Aorta (tissue), 5 donors: ENCODE measurements at regions not wholly inside any gene's neighbourhood (a gene's known extent, or its start where the extent isn't known, plus 50 kb on each side); places are given as distances from the start of the nearest gene placed in this dataset.

ENCODE experiments used
- ATAC-seq: fragments of 200-7000 bp; cut with Tn5 transposase; one replicate; pipeline ENCODE4 v1.9.1; 2022; ENCODE audit warnings: moderate library complexity; ENCODE audit not compliant: low FRiP score
- DNase-seq, 2 donors: peaks; one replicate each; pipeline ENCODE4 v3.0.0-alpha.2; 2020
- H3K27ac ChIP-seq, 2 donors: one replicate each; pipeline ENCODE4 v1.5.1; 2013; ENCODE audit warnings: low read length in 2 of 2, mild to moderate bottlenecking in 2 of 2, moderate library complexity in 2 of 2, control low read depth in 1 of 2, inconsistent platforms in 1 of 2, low read depth in 1 of 2
- H3K27me3 ChIP-seq, 2 donors: one replicate each; pipeline ENCODE4 v1.6.1; 2013; ENCODE audit warnings: control low read depth in 1 of 2, low read length in 1 of 2, mild to moderate bottlenecking in 1 of 2, moderate library complexity in 1 of 2; ENCODE audit not compliant: insufficient read depth in 2 of 2, control insufficient read depth in 1 of 2
- H3K36me3 ChIP-seq, 2 donors: one replicate each; pipeline ENCODE4 v1.6.1; 2013; ENCODE audit warnings: control low read depth in 1 of 2, low read length in 1 of 2, mild to moderate bottlenecking in 1 of 2; ENCODE audit not compliant: insufficient read depth in 2 of 2, control insufficient read depth in 1 of 2
- H3K4me1 ChIP-seq, 2 donors: one replicate each; pipeline ENCODE4 v1.6.1; 2013; ENCODE audit warnings: low read length in 2 of 2, control low read depth in 1 of 2, mild to moderate bottlenecking in 1 of 2, moderate library complexity in 1 of 2; ENCODE audit not compliant: insufficient read depth in 2 of 2, control insufficient read depth in 1 of 2
- H3K4me3 ChIP-seq, 2 donors: one replicate each; pipeline ENCODE4 v1.5.1; 2013; ENCODE audit warnings: low read length in 2 of 2, control low read depth in 1 of 2, mild to moderate bottlenecking in 1 of 2
- H3K9me3 ChIP-seq: one replicate; pipeline ENCODE4 v1.6.1; 2013; ENCODE audit warnings: mild to moderate bottlenecking, low read length; ENCODE audit not compliant: control insufficient read depth
- WGBS, 2 donors: extraction: QIAGEN DNeasy Blood & Tissue Kit; methylation state at CpG; one replicate each; pipeline ENCODE4 v1.1.7; 2013; 5-methylcytosine and 5-hydroxymethylcytosine counted together
- intact Hi-C, 2 donors: fragments of 100-400 bp; cut with DNase I; formaldehyde crosslinking; loops; one replicate each; pipeline versions ENCODE4 v1.14.2 to v1.15.0; 2022
- donor health status: healthy with polysubstance abuse.
- donor health status: Bipolar disorder and iron deficiency.
- donor health status: DM: no; HTN: no; CAD: no.
- donor health status: DM: no; HTN: no; CAD: no.
- donor health status: DM: yes; HTN: yes; CAD: no.

- H3K4me1 ChIP-seq = no peaks in the 10 kb centered on the region
- no peaks in the 10 kb centered on the region for H3K27me3 ChIP-seq
- H3K4me3 ChIP-seq = no peak overlapping the region
- WGBS, 2 donors = 9 to 14% methylated on average over 9 of the region's 9 CpGs
- DNase-seq (no peak), ATAC-seq (no peak)
- intact Hi-C loops = no loop called here
- no peaks in the 10 kb centered on the region for H3K36me3 ChIP-seq
- H3K9me3 ChIP-seq = no peaks in the 10 kb centered on the region
- H3K27ac ChIP-seq = no peak overlapping the region
These were observed 351.9 kb downstream of the FOXA2 start for GRCh38 chr20:22232473-22232872.

GRCh38 chr20:22226849-22227700, 357.3 kb downstream of the FOXA2 start:
- Histone ChIP-seq H3K4me3 (no peak overlapping the region), H3K27ac (no peak overlapping the region), H3K4me1 (no peaks in the 10 kb centered on the region), H3K9me3 (peaks cover 3% of the 10 kb centered on the region), H3K27me3 (no peaks in the 10 kb centered on the region), H3K36me3 (no peaks in the 10 kb centered on the region)
- intact Hi-C loops = no loop called here
- no peak for ATAC-seq
- WGBS, 2 donors = 42 to 44% methylated on average over 7 of the region's 7 CpGs
- no peak for DNase-seq

- Histone ChIP-seq H3K4me1 (no peaks in the 10 kb centered on the region), H3K27ac (no peak overlapping the region), H3K9me3 (peaks cover 3% of the 10 kb centered on the region), H3K36me3 (no peaks in the 10 kb centered on the region), H3K27me3 (no peaks in the 10 kb centered on the region), H3K4me3 (no peak overlapping the region)
- no peak for ATAC-seq
- no peak for DNase-seq
- intact Hi-C loops = no loop called here
- 49 to 52% methylated on average over 3 of the region's 3 CpGs for whole genome bisulfite sequencing, 2 donors
These were observed 361.1 kb downstream of the FOXA2 start for GRCh38 chr20:22223236-22223635.

DNA sequence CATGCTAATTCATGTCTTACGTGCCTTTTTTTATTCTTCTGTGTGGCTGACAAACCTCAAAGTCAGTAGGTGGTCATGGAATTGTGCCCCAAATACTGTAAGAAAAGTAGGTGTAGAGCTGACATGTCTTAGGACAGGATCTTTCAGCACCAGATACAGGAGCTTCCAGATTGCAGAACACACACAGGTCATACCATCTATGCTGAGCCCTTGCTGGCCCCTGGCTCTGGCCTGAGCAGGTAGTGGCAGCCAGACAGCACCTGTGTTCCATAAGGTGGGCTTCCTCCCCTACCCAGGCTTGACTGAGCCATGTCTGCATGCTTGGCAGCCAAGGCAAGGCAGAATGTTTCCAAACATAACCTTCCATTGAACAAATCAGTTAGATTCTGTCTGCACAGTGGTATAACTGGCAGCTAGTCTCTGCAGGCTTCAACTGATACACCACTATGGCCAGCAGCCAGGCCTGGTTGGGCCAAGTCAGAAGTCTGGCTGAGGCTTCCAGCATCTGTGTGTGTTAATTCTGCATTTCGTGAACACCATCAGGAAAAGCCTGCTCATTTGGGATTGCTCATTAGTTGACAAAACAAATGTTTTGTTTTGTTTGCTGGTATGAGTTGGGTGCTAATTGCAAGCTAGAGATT, 366.5 kb downstream of the FOXA2 start:
- Histone ChIP-seq H3K36me3 (no peaks in the 10 kb centered on the region), H3K4me3 (no peak overlapping the region), H3K27me3 (no peaks in the 10 kb centered on the region), H3K9me3 (no peaks in the 10 kb centered on the region), H3K27ac (no peak overlapping the region), H3K4me1 (no peaks in the 10 kb centered on the region)
- ATAC-seq (no peak), DNase-seq (no peak)
- intact Hi-C loops = no loop called here
- WGBS, 2 donors = 39 to 49% methylated on average over 2 of the region's 2 CpGs

DNA sequence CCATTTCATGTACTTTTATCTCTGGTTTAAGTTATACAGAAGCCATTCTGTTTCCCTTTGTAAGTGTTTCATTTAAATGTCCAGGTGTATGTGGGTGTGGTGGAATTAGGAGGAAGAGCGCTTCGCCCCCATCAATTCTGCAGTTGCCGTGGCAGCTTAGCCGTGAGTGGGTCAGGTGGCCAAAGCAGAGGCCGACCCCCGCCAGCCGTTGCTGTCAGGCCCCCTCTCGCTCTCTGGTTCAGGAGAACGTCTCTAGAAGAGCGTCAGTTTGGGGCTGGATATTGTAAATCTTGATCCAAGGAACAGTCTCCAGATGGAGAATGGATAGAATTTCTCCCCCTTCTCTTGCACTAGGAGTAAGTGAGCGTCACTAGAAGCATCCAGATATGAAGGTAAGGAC, 367.4 kb downstream of the FOXA2 start:
- Histone ChIP-seq H3K4me3 (no peak overlapping the region), H3K27me3 (no peaks in the 10 kb centered on the region), H3K36me3 (no peaks in the 10 kb centered on the region), H3K9me3 (no peaks in the 10 kb centered on the region), H3K27ac (no peak overlapping the region), H3K4me1 (no peaks in the 10 kb centered on the region)
- intact Hi-C loops = no loop called here
- 56 to 58% methylated on average over 11 of the region's 11 CpGs for WGBS, 2 donors
- ATAC-seq = no peak
- no peak for DNase-seq

DNA sequence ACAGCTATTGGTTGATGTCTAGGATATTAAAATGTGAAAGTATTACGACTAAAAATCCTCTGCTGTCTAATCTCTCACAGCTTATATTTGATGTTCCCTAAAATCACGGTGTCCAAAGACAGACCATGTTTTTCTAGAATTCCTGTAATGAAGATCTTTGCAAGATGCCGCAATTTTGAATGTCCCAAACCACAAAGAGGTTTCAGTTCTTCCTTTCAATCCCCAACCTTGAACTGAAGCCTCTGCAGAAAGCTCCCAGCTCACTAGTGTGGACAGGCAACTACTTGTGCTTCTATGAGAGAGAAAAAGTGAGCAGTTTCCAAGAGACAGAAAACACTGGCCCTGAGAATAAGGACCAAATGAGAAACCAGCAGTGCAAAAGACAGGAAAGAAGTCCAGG, 370.1 kb downstream of the FOXA2 start:
- Histone ChIP-seq H3K4me1 (no peaks in the 10 kb centered on the region), H3K36me3 (no peaks in the 10 kb centered on the region), H3K9me3 (no peaks in the 10 kb centered on the region), H3K27me3 (no peaks in the 10 kb centered on the region), H3K4me3 (no peak overlapping the region), H3K27ac (no peak overlapping the region)
- ATAC-seq (no peak), DNase-seq (no peak)
- 74 to 77% methylated on average over 3 of the region's 3 CpGs for WGBS, 2 donors
- intact Hi-C loops = no loop called here

- Histone ChIP-seq H3K27me3 (no peaks in the 10 kb centered on the region), H3K4me1 (no peaks in the 10 kb centered on the region), H3K36me3 (no peaks in the 10 kb centered on the region), H3K9me3 (no peaks in the 10 kb centered on the region), H3K27ac (no peak overlapping the region), H3K4me3 (no peak overlapping the region)
- no peak for ATAC-seq
- intact Hi-C loops = no loop called here
- 11 to 22% methylated on average over 4 of the region's 4 CpGs for WGBS, 2 donors
- DNase-seq = no peak
These were observed 371.1 kb downstream of the FOXA2 start for GRCh38 chr20:22213271-22213670.

DNA sequence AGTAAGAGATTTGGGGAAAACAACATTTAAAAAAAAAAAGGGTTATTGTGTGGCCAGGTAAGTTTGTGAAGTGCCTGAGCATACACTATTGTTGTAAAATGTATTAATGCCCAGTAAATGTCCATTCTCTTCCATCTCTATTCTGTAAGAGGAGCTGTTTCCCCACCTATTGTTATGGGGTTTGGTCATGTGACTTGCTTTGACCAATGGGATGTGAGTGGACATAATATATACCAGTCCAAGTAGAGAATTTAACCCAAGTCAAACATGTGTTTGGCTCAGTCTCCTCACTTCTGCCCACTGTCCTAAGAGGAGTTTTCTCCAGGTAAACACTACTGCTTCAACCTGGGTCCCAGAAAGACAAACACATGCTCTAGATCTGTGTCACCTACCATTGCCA, 377.1 kb downstream of the FOXA2 start:
- no peak for ATAC-seq
- no peaks in the 10 kb centered on the region for H3K27me3 ChIP-seq
- intact Hi-C loops = no loop called here
- DNase-seq = no peak
- H3K4me3 ChIP-seq = no peak overlapping the region
- H3K36me3 ChIP-seq = no peaks in the 10 kb centered on the region
- no peaks in the 10 kb centered on the region for H3K4me1 ChIP-seq
- H3K27ac ChIP-seq = no peak overlapping the region
- H3K9me3 ChIP-seq = peaks cover 2% of the 10 kb centered on the region

- H3K27ac ChIP-seq = no peak overlapping the region
These were observed 379.6 kb downstream of the FOXA2 start for GRCh38 chr20:22204801-22205200.

More at GRCh38 chr20:22204801-22205200, 379.6 kb downstream of the FOXA2 start:
- intact Hi-C loops = no loop called here
- WGBS, 2 donors = 65% methylated on average over 4 of the region's 4 CpGs
- no peaks in the 10 kb centered on the region for H3K27me3 ChIP-seq
- peaks cover 2% of the 10 kb centered on the region for H3K9me3 ChIP-seq
- DNase-seq = no peak
- no peaks in the 10 kb centered on the region for H3K36me3 ChIP-seq
- ATAC-seq = no peak
- no peak overlapping the region for H3K4me3 ChIP-seq
- no peaks in the 10 kb centered on the region for H3K4me1 ChIP-seq
